ENCODE measurements at regions not wholly inside any gene's neighbourhood (a gene's known extent, or its start where the extent isn't known, plus 50 kb on each side); places are given as distances from the start of the nearest gene placed in this dataset.

DNA sequence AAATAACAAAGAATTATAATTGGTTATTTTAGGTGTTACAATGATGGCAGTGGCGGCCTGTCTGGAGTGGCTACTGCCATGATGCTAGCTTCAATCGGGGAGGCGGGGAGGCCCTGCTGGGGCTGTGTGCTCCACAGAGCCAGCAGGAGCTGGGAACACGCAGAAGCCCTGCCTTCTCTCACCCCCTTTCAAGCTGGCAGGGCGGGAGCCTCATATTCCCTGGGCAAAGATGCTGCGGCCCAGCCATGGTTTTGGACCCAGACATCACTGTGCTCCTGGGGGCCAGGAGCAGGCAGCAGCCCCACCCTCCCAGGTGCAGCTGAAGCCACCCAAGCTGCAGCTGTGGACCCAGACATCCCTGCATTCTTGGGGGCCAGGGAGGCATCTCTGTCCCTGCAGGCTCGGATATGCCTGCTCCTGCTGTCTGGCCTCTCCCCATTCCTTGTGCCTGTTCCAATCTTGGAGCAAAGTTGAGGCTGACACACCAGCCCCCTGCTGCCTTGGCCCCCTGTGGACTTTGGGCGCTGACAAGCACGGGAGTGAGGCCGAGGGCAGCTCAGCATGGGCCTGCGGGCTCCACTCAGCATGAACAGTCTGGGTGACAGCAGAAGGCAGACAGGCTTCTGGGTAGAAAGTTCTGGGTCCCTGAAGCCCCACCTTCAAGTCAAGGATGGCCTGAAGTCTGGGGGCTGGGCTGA is 263.1 kb upstream of the HTR2A start:
- no peak for DNase-seq

DNA sequence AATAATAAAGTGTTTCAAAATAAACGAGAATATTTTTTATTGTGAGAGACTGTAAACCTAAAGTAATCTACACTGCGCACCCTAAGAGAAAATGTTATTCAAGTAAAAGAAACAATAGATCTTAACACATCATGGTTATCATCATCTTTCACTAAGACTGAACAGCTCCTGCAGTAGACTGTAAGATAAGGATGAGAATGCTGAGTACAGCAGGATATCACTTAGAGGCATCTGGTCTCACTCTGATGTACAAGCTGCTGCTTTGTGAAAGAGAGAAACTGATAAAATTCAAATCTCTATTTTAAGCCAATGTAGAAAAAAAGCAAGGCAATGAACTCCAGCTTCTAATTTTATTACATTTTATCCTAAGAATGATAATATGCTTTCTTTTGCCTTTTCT is 261.7 kb upstream of the HTR2A start:
- no peak for DNase-seq

DNA sequence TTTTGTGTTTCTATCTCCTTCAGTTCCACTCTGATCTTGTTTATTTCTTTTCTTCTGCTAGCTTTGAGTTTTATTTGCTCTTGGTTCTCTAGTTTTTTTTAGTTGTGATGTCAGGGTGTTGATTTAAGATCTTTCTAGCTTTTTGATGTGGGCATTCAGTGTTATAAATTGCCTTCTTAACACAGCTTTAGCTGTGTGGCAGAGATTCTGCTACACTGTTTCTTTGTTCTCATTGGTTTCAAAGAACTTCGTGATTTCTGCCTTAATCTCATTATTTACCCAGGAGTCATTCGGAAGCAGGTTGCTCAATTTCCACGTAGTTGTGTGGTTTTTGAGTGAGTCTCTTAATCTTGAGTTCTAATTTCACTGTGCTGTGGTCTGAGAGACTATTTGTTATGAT is 251.7 kb upstream of the HTR2A start:
- no peak for DNase-seq

DNA sequence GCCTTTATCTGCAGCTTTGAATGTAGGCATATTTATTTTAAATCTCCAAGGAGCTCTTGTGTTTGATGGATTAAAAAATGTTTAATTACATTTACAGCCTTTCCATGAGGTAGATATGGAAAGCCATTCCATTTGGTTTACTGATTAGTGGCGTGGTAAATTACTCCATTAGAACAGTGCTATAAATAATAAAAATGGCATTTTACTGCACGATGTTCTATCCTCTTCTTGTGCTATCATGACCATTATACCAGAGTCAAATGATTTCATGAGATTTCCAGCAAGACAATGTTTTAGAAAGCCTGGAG is 250.9 kb upstream of the HTR2A start:
- DNase-seq: no peak

DNA sequence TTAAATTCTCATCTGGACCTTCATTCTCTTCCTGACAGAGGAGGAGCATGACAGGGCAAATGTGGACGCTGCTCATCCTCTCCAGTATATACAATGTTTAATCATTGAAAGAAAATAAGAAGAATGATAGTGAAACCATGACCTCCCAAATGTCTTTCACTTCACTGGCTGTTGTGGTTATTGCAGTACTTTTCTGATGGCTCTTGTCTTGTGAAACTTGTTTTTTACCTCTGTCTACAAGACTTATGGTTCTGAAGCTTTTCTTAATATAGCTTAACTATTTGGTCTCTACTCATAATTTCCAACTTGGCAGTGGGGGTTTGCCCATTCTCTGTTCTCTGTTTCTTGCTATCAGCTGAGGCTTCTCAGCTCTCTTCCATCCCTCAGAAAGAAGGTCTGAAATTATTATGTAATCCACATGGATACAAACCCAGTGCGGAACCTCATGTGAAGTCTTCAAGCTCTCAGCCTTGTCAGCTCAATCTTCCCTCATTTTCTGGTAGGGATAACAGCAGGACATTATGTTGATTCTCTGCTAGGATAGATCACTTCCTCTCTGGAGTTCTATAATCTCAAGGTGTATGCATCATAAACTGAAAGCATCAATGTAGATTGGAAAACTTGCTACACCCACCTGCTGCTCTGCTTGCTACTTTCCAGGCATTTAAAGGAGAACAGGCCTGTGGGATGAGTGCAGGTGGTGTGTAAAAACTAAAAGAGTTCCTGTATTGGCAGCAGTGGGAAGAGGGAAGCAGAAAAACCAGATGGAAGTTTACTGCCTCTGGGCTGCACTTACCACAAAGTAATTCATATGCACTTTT is 250.3 kb upstream of the HTR2A start:
- DNase-seq: no peak

DNA sequence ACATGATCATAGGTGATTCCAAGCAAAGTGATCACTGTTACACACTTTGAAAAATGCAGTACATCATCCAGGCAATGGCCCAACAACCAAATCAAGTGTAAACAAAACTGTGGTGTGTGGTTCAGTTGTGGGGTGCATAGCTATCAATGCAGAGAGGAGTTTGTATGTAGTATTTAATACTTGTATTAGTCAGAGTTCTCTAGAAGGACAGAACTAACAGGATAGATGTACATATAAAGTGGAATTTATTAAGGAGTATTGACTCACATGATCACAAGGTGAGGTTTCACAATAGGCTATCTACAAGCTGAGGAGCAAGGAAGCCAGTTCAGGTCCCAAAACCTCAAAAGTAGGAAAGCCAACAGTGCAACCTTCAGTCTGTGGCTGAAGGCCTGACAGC is 249.3 kb upstream of the HTR2A start:
- DNase-seq: no peak

DNA sequence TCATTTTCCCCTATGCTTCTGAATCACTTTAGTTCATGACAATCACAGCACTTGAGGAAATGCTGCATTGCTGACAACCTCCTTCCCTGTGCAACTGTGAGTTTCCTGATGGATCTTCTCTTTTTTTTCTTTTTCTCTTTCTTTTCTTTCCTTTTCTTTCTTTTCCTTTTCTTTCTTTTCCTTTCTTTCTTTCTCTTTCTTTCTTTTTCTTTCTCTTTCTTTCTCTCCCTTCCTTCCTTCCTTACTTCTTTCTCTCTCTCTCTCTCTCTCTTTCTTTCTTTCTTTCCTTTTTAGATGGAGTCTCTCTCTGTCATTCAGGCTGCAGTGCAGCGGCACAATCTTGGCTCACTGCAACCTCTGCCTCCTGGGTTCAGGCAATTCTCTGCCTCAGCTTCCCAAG is 247.9 kb upstream of the HTR2A start:
- no peak for DNase-seq

DNA sequence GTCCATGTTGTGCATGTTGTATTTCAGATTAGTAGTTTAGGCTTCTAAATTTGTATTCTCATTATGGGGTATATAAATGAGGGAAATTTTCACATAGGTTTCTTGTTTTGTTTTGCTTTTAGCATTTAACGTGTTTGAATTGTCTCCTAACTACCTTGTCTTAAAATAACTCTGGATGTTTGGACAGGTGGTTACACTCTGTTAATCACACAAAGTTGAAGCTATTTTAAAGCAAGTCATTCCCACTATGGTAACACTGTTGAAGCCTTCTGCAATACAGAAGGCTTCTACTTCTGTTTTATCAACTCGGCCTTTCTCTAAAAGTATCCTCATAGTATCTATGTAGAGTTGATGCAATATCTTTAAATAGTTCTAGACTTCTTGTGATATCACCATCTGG is 245.3 kb upstream of the HTR2A start:
- no peak for DNase-seq

DNA sequence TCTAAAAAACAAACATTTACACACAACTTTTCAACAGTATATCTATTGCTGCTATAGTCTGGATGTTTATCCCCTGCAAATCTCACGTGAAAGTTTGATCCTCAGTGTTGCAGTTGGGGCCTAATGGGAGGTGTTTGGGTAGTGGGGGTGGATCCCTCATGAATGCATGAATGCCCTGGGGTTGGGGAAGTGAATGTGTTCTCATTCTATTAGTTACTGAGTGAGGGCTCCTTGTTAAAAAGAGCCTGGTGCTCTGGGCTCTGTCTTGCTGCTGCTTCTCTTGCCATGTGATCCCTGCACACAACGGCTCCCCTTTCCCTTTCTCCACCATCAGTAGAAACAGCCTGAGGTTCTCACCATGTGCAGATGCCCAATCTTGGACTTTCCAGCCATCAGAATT is 242.7 kb upstream of the HTR2A start:
- DNase-seq: no peak

DNA sequence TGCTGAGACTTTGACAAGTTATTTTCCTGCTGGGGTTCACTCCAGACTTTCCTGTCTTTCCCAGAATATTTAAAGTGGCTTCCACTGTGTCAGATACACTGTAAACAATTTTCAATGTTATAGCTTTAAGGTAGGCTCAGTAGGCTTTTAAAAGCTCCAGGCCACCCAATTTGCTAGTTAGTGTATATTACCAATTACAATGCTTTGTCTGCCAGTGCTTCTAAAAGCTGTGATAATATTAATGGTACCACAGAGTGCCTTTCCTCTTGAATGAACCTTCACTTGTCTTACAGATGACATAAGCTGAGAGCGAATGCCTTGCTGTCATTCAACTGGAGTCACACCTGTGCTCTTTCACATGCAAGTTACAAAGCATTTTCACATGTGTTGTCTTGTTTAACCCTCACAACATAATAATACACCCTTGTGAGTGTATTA is 239.7 kb upstream of the HTR2A start:
- DNase-seq: no peak

DNA sequence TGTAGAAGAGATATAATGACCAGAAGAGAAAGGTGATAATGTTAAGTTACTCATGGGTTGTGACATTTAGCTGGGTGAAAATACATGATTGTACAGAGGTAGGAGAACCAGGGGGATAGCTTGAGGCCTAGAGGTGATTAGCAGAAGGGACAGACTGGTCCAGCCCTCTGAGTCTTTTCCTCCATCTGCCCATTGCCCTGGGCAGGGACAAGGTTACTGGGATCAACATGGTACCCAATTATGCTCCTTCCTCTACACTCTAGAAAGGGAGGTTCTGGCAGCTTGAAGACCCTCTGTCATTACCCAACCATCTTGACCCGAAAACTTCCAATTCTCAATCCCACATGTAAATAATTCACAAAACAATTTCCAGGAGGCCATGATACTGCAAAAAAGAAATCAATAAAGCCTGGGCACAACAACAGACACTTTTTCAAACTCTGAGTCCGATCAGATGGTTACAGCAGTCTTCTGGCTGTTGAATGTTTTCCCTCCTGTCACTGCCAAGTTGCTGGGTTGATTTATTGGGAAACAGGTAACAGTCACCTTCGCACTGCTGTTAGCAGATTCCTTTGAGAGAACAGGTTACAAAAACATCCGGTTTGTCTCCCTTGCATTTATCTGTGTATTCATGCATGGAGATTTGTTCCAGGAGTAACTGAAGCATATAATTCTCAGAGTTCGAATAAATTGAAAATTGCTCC is 239.1 kb upstream of the HTR2A start:
- no peak for DNase-seq

DNA sequence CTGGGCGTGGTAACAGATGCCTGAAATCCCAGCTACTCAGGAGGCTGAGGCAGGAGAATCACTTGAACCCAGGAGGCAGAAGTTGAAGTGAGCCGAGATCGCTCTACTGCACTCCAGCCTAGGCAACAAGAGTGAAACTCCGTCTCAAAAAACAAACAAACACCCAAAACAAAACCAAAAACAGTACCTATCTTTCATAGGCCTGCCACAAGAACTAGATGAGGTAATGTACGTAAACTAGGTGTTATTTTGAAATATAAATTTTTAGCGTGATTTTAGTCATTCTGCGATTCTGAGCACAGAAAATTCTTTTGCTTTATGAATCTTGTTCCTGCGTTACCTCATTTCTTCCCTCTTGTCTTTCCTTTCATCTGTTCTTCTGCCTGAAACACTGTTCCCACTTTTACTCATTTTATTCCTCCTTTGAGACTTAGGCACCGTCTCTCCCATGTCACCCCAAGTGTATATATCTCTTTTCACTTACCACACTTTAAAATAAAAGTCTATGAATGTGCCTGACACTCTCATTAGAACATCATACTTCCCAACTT is 238.2 kb upstream of the HTR2A start:
- no peak for DNase-seq

DNA sequence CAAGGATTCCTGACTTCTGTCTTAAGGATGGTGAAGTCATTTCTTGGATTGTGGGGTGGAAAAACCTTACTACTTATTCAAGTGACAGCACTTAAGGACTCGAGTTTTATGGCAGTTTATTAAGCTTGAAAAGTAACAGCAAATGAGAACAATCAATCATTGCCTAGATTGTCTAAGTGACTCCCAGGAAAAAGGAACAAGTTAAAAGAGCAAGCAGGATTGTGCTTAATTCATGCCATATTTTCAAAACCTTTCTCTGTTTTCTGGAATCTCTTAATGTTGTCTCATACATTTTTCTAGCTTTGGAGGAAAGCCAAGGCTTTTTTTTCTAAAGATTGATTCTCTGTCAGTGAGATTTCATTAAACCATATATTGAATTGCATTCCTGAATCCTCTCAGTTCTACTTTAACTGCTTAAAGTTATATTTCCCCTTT is 236.2 kb upstream of the HTR2A start:
- no peak for DNase-seq

DNA sequence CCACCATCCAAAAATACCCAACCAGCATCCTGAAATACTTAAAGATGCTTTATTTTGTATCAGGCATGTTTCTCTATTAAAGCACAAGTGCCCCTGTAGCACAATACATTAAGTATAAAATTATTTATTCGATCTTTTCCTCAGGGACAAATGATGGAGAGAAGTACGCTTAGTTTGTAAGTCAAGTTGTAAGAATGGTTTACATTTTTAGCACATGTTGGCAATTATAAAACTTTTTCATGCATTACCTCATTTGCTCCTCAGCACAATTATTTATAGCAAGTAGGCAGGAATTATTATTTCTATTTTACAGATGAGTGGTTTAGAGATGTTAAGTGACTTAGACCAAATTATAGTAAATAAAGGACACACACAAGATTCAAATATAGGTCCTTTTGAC is 232.6 kb upstream of the HTR2A start:
- no peak for DNase-seq

DNA sequence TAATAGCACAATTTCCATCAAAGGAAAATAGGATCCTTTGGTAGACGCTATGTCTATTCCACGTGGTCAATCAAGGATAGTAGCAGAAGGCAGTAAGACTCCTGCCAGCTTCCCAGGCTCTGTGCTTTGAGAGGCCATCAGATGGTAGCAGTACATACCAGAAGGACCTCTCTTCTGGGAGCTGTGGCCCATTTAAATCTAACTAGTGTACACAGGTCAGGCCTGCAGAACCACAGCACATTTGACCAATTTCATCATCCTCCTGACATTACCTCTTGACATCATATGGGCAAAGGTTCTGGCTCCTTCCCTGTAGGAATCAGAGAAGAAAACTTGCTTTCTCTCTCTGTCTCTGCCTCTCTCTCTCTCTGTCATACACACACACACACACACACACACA is 229.6 kb upstream of the HTR2A start:
- no peak for DNase-seq

DNA sequence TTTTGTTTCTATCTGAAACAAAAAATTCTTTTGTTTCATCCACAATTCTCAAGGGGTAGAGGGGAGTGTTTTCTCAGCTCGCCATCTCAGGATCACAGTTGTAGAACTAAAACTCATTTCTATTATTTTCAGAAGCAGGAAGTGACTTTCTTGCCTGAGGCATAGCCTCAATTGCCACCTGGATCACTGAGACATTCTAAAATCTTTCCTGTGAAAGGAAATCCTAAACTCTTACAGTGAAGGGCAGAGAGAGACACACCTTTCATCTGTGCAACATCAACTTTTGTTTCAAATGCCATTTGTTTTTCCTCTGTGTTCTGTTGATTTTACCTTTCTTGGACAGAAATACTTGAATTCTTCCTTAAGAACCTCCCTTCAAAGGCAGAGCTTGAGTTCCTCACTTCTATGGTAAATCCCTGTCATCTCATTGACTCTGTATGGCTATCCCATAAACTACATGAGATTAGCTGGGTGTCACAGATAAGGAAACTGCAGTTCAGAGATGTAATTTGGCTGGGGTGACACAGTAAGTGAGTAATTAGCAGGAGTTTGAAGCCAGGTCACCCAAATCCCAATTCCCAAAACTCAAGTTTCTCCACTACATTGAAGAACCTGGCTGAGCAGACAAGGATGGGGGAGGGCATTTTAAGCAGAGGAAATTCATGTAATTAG is 224.4 kb upstream of the HTR2A start:
- DNase-seq: no peak

DNA sequence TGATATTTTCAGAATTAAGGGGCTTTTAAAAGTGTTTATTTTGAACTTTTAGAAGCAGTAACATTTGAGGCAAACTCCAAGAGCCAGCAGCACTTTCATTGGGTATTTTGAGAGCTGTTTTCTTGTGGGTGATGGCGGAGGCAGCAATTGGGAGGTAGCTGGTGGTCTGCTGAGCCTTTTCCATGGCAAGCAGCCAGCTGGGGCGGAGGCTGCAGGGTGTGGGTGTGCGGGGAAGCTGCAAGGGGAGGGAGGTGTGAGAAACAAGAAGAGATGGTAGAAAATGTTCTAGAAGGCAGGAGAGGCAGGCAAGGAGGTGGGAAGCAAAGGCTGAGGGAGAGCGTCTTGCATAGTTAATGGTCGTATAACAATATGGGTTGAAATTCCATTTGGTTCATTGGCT is 223.4 kb upstream of the HTR2A start:
- no peak for DNase-seq

DNA sequence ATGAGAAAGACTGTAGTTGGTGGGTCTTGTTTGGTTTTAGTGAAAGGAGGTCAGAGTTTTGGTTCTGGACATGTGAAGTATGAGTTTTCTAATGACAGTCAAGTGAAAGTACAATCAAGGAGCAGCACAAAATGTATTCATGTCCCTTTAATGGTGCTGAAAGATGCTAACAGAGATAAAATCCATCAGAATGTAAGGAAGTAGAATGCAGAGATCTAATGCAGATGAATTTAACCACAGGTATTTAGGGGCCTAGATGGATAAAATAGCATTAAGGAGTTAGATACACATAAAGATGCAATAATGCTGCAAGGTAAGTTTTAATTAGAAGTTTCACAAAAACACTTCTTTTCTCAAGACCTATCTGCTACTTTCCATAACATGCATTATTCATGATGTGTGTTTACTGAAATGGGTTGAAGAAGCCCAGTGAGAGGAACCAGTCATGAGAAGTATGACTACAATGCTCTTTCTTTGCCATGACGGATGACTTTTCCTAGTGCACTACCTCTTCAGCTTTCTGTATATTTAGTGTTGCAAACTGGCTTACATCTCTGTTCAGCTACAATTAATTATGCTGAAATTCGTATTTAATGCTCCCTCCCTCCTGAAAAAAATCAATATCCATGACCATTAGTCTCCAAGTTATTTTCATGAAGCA is 222.9 kb upstream of the HTR2A start:
- DNase-seq: no peak

DNA sequence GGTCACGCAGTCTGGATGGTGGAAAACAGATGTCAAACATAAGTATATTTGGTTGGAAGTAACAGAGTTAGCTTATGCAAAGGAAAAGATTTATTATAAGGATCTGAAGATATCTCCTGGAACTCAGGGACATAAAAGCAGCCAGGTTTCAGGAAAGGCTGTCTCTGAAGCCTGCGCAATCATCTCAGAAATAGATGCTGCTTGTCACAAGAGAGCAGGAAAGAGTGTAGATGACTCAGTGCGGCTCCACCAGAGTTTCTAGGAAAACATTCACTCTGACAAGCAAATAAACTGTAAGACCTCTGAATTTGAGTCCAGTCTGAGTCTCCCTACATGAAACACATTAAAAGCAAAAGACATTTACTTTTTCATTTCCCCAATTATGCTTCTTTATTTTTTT is 220.4 kb upstream of the HTR2A start:
- no peak for DNase-seq

DNA sequence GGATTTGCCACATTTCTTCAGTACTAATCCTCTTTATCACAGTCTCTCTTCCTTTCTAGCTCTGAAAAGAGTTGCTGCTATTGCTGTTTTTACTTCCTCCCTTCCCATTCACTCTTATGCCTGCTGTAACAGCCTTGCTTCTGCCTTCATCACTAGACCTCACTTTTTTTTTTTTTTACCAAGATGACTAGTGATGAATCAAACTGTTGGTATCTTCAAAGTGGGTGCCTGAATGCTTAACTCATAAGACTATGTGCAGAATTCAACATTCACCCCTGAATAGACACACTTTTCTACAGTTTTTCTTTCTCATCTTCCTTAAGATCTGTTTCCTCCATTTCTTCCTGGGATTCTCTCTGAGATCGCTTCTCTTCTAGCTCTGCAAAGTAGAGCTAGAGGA is 217.2 kb upstream of the HTR2A start:
- DNase-seq: no peak

DNA sequence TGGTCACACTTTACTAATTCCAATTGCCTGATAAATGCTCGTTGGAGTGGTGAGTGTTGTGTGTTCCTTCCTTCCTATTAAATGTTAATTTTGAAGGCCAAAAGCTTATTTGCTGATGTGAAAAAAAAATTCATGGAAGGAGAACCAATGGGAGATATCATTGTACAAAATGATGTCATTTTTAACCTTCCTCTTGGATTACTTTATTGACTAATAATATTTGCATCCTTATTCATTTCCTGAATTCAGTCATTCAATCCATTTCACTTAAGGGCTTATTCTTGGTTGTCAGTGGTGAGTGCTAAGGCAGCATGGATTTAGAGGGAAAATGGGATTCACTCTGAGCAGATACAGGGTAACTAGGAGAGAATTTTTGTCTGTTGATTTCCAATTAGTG is 216.0 kb upstream of the HTR2A start:
- no peak for DNase-seq

DNA sequence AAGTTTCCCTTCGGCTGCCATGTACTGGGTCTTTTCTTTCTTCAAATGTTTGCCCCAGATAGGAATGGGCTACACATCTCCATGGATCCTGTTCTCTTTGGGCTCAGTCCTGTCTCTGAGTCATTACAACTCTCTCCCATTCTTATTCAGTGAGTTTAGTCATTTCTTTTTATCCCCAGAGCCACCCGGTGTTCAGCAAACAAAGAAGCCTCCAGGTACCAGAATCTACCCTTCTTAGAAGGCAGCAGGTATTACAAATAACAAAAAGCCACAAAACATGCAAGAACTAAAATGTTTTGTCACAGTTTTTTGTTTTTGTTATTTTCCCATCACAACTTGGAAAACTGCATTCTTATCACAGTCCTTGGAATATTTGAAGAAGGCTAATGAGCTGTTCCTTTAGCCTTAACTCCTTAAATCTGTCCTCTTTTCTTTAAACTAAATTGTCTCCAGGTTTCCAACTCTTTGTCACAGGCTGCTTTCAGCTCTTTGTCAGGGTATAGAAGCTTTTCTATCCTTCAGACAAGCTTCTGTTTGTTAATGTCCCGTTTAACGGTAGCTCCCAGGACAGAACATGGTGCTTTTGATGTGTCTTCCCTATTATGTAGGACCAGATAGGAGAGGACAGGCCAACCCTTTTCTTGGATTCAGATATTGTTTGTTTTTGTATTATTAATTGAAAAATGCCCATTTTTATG is 215.5 kb upstream of the HTR2A start:
- no peak for DNase-seq
